ES-I3 (cell line): ENCODE measurements at regions not wholly inside any gene's neighbourhood (a gene's known extent, or its start where the extent isn't known, plus 50 kb on each side); places are given as distances from the start of the nearest gene placed in this dataset.

ENCODE experiments used
- H3K36me3 ChIP-seq: 2 replicates; pipeline ENCODE4 v1.6.1; 2013; ENCODE audit warnings: mild to moderate bottlenecking, low read length, control low read depth, moderate library complexity; ENCODE audit not compliant: insufficient read depth
- H3K4me1 ChIP-seq: 2 replicates; pipeline ENCODE4 v1.6.1; 2013; ENCODE audit warnings: mild to moderate bottlenecking, control low read depth, low read length; ENCODE audit not compliant: insufficient read depth
- H3K9ac ChIP-seq: 2 replicates; pipeline ENCODE4 v1.6.1; 2013; ENCODE audit warnings: low read depth, mild to moderate bottlenecking, low read length, moderate library complexity
- H3K9me3 ChIP-seq: 2 replicates; pipeline ENCODE4 v1.6.1; 2013; ENCODE audit warnings: mild to moderate bottlenecking, low read length, moderate library complexity; ENCODE audit not compliant: control insufficient read depth, insufficient read depth

- no peaks in the 10 kb centered on the region; the same call in 1 of the 2 replicates for H3K4me1 ChIP-seq
- no peaks in the 10 kb centered on the region for H3K9me3 ChIP-seq
- H3K9ac ChIP-seq: no peak overlapping the region
- H3K36me3 ChIP-seq: no peaks in the 10 kb centered on the region
Observed at GRCh38 chr20:51189814-51190782, 167.2 kb upstream of the KCNG1 start.

- Histone ChIP-seq H3K36me3 (no peaks in the 10 kb centered on the region), H3K9ac (no peak overlapping the region), H3K4me1 (no peaks in the 10 kb centered on the region; the same call in 1 of the 2 replicates), H3K9me3 (no peaks in the 10 kb centered on the region)
Observed at GRCh38 chr20:51188941-51189340, 166.0 kb upstream of the KCNG1 start.

- H3K9ac ChIP-seq: no peak overlapping the region
- no peaks in the 10 kb centered on the region; the same call in 1 of the 2 replicates for H3K4me1 ChIP-seq
- H3K36me3 ChIP-seq: no peaks in the 10 kb centered on the region
- no peaks in the 10 kb centered on the region for H3K9me3 ChIP-seq
Observed at GRCh38 chr20:51187261-51187660, 164.4 kb upstream of the KCNG1 start.

GRCh38 chr20:51185861-51186260, 163.0 kb upstream of the KCNG1 start:
- Histone ChIP-seq H3K36me3 (no peaks in the 10 kb centered on the region), H3K4me1 (no peaks in the 10 kb centered on the region; the same call in 1 of the 2 replicates), H3K9me3 (no peaks in the 10 kb centered on the region), H3K9ac (no peak overlapping the region)

GRCh38 chr20:51185277-51185676, 162.4 kb upstream of the KCNG1 start:
- no peaks in the 10 kb centered on the region for H3K9me3 ChIP-seq
- no peaks in the 10 kb centered on the region; the same call in 1 of the 2 replicates for H3K4me1 ChIP-seq
- H3K36me3 ChIP-seq: no peaks in the 10 kb centered on the region
- H3K9ac ChIP-seq: no peak overlapping the region

GRCh38 chr20:51184289-51184688, 161.4 kb upstream of the KCNG1 start:
- Histone ChIP-seq H3K9me3 (no peaks in the 10 kb centered on the region), H3K36me3 (no peaks in the 10 kb centered on the region), H3K9ac (no peak overlapping the region), H3K4me1 (no peaks in the 10 kb centered on the region; the same call in 1 of the 2 replicates)

GRCh38 chr20:51183451-51183850, 160.5 kb upstream of the KCNG1 start:
- no peaks in the 10 kb centered on the region for H3K9me3 ChIP-seq

GRCh38 chr20:51182571-51182970, 159.7 kb upstream of the KCNG1 start:
- Histone ChIP-seq H3K36me3 (no peaks in the 10 kb centered on the region), H3K9me3 (no peaks in the 10 kb centered on the region), H3K4me1 (no peaks in the 10 kb centered on the region; the same call in 1 of the 2 replicates), H3K9ac (no peak overlapping the region)

More at GRCh38 chr20:51183451-51183850, 160.5 kb upstream of the KCNG1 start:
- no peaks in the 10 kb centered on the region; the same call in 1 of the 2 replicates for H3K4me1 ChIP-seq
- H3K36me3 ChIP-seq: no peaks in the 10 kb centered on the region
- H3K9ac ChIP-seq: no peak overlapping the region

GRCh38 chr20:51178153-51178552, 155.2 kb upstream of the KCNG1 start:
- Histone ChIP-seq H3K9ac (no peak overlapping the region), H3K4me1 (no peaks in the 10 kb centered on the region), H3K36me3 (no peaks in the 10 kb centered on the region), H3K9me3 (no peaks in the 10 kb centered on the region)

GRCh38 chr20:51176876-51177275, 154.0 kb upstream of the KCNG1 start:
- H3K4me1 ChIP-seq: no peaks in the 10 kb centered on the region
- H3K9ac ChIP-seq: no peak overlapping the region
- no peaks in the 10 kb centered on the region for H3K9me3 ChIP-seq
- no peaks in the 10 kb centered on the region for H3K36me3 ChIP-seq

- Histone ChIP-seq H3K9ac (no peak overlapping the region), H3K4me1 (no peaks in the 10 kb centered on the region), H3K9me3 (no peaks in the 10 kb centered on the region), H3K36me3 (no peaks in the 10 kb centered on the region)
Observed at GRCh38 chr20:51176446-51176845, 153.5 kb upstream of the KCNG1 start.

- Histone ChIP-seq H3K9me3 (no peaks in the 10 kb centered on the region), H3K36me3 (no peaks in the 10 kb centered on the region), H3K9ac (no peak overlapping the region), H3K4me1 (no peaks in the 10 kb centered on the region)
Observed at GRCh38 chr20:51175724-51176123, 152.8 kb upstream of the KCNG1 start.

GRCh38 chr20:51175156-51175555, 152.2 kb upstream of the KCNG1 start:
- no peak overlapping the region for H3K9ac ChIP-seq
- H3K4me1 ChIP-seq: no peaks in the 10 kb centered on the region
- H3K36me3 ChIP-seq: no peaks in the 10 kb centered on the region
- no peaks in the 10 kb centered on the region for H3K9me3 ChIP-seq

GRCh38 chr20:51174536-51174935, 151.6 kb upstream of the KCNG1 start:
- Histone ChIP-seq H3K9ac (no peak overlapping the region), H3K4me1 (no peaks in the 10 kb centered on the region), H3K9me3 (no peaks in the 10 kb centered on the region), H3K36me3 (no peaks in the 10 kb centered on the region)
